NCI-H82 (cell line): ENCODE measurements at regions not wholly inside any gene's neighbourhood (a gene's known extent, or its start where the extent isn't known, plus 50 kb on each side); places are given as distances from the start of the nearest gene placed in this dataset.
A peak's percentile ranks its signal among the peaks of the same experiment; 100 is the strongest.
"Not testable (repeated sequence)": the region's sequence is repeated elsewhere in the genome, so short reads cannot be mapped to it uniquely, and the experiment has no call there.

Experiments used
- DNase-seq: peaks from one replicate; lab custom pipeline; 2025; lab: John Stamatoyannopoulos, UW

DNA sequence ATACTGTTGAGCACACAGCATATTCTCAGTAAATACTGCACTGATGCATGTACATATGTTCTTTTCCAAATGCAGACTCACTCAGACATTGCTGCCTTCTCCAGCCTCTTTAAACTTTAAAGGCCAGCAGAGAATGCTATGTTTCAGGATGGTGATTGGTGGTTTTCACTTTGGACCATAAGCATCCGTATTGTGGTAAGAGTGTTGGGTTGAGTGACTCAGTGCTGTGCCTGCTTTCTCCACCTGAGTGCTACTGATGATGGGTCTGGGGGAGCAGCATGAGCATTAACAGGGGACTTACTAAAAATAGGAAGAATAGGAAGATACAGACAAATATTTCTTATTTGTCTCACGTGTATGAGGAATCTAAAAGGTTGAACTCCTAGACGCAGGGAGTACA, 56.3 kb upstream of the ZNF92 start:
- no peak for DNase-seq

DNA sequence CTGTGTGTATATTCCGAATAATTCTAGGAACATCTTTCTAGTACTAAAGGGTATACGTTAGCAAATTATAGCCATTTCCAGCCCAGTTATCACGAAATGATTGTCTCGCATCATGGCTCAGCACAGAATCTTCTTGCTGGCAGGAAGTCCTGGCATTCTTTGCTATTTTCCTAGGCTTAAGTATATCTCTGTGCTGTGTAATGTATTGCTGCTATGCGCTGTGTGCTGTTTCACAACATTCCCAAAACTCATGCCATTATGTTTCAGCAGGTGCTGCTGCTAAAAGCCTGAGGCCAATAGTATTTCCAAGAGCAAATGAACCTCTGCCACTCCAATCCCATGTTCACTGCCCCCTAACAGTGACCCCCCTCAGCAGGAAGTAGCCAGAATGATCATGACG, 62.9 kb upstream of the ZNF92 start:
- no peak for DNase-seq

DNA sequence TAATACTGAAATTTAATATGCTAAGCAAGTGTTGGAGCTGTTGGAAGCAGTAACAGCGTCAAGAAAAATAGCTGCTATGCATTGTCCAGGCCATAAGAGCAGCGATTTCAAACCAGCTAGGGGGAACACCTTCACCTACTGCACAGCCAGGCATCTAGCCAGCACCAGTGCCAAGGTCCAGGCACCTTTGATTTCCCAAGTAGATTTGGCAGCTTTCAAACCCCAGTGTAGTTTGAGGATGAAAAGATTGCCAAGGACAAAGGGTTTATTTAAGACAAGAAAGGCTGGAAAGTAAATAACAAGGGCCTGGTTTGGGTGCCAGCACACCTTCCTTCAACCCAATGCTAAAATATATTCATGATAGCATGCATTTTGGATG, 65.4 kb upstream of the ZNF92 start:
- no peak for DNase-seq

- peak; percentile 96 for DNase-seq
These were observed 65.9 kb upstream of the ZNF92 start for GRCh38 chr7:65307651-65308299.

DNA sequence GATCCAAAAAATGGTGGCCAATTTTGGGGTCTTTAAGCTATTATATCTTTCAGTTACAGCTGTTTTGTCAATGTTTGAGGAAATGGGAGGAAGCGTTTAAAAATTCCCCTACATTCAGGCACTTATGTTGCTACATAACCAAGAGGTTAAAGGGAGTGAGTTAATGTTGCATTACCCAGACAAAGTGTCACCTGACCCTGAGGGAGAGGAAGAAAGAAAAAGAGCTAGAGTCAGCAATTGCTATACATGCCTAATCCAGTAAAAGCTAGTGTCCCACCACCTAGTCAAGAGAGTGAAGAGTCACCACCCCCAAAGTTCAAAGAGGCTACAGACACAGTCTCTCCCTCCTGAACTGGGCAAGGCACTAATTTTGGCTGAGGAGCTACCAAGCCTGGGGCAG, 69.5 kb upstream of the ZNF92 start:
- DNase-seq, result no peak

DNA sequence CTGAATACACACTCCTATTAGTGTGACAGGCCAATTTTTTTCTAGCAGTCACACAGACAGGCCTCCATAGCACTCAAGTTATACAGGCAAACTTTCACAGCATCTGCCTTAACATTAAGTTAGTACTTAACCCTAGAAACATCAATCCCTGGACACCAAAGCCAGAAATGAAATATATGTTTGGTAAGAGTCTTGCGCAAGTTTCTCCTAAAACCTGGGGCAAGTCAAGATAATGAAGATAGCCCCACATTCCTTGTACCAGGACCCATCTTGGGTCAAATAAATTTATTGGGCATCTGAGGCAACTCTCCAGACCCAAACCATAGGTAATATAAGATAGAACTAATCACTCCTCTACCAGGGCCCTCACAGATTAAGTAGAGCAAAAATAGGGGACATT, 70.8 kb upstream of the ZNF92 start:
- no peak for DNase-seq

DNA sequence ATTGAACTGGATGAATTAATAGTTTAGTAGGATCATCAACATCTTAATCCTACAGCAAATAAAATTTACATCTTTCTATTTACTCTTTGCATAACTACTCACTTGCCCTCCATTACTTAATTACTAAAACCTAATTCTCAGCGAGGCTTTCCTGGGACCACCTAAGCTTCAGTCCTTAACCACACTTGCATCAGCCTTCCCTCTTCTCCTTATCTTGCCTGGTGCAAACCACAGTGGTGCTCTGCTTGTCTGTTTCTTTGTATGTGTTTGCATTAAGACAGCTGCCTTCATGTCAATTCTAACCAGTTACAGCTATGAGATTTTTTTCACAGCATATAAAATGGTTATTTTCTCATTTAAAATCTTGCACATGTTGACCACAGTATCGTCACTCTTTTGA, 72.6 kb upstream of the ZNF92 start:
- peak; percentile 48 for DNase-seq

DNA sequence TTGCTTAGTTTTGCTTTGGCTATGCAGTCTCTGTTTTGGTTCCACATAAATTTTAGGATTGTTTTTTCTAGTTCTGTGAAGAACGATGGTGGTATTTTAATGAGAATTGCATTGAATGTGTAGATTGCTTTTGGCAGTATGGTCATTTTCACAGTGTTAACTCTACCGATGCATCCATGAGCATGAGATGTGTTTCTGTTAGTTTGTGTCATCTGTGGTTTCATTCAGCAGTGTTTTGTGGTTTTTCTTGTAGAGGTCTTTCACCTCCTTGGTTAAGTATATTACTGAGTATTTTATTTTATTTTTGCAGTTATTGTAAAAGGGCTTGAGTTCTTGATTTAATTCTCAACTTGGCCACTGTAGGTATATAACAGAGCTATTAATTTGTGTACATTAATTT, 78.2 kb upstream of the ZNF92 start:
- no peak for DNase-seq

DNA sequence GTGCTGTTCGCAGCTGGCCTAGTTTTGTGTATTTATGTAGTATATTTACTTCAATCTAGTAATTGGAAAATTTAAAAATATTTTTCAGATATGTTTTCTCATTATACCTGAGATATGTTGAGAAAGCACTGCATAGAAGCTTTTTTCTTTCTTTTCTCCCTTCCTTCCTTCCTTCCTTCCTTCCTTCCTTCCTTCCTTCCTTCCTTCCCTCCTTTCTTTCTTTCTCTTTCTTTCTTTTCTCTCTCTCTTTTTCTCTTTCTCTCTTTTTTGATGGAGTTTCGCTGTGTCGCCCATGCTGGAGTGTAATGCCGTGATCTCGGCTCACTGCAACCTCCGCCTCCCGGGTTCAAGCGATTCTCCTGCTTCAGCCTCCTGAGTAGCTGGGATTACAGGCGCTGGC, 83.3 kb upstream of the ZNF92 start:
- not testable (repeated sequence) for DNase-seq

DNA sequence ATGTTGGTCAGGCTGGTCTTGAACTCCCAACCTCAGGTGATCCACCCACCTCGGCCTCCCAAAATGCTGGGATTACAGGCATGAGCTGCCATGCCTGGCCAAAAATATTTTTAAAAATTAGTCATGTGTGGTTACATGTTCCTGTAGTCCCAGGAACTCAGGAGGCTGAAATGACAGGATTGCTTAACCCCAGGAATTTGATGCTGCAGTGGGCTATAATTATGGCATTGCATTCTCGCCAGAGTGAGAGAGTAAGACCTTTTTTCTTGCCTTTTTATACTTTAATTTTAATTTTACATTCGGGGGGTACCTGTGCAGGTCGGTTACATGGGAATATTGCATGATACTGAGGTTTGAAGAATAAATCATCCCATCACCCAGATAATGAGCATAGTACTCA, 86.6 kb upstream of the ZNF92 start:
- DNase-seq, result no peak

GRCh38 chr7:65285906-65286864, 87.5 kb upstream of the ZNF92 start:
- DNase-seq, result no peak

DNA sequence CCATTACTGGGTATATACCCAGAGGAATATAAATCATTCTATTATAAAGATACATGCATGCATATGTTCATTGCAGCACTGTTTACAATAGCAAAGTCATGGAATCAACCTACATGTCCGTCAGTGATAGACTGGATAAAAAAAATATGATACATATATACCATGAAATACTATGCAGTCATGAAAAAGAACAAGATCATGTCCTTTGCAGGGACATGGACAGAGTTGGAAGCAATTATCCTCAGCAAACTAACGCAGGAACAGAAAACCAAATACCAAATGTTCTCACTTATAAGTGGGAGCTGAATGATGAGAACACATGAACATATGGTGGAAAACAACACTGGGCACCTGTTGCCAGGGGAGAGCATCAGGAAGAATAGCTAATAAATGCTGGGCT, 88.4 kb upstream of the ZNF92 start:
- DNase-seq, result peak; percentile 37

- no peak for DNase-seq
These were observed 93.9 kb upstream of the ZNF92 start for GRCh38 chr7:65279795-65280194.

DNA sequence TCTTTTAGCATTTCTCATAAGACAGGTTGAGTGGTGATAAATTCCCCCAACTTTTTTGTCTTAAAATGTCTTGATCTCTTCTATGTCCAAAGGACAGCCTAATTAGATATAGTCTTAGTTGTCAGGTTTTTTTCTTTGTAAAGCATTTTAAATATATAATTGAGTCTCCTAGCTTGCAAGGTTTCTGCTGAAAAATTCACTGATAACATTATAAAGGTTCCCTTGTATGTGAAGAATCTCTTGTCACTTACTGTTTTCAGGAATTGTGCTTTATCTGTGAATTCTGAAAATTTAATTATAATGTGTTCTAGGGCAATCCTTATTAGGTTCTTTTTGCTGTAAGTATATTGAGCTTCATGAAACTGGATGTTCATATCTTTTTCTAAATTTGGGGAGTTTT, 96.8 kb upstream of the ZNF92 start:
- no peak for DNase-seq

DNA sequence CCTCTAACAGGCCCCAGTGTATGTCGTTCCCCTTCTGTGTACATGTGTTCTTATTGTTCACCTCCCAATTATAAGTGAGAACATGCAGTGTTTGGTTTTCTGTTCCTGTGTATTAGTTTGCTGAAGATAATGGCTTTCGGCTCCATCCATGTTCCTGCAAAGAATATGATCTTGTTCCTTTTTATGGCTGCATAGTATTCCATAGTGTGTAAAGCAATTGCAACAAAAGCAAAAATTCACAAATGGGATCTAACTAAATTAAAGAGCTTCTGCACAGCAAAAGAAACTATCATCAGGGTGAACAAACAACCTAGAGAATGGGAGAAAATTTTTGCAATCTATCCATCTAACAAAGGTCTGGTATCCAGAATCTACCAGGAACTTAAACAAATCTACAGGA, 102.2 kb upstream of the ZNF92 start:
- not testable (repeated sequence) for DNase-seq

- peak; percentile 100 for DNase-seq
These were observed 104.4 kb upstream of the ZNF92 start for GRCh38 chr7:65269150-65269856.

DNA sequence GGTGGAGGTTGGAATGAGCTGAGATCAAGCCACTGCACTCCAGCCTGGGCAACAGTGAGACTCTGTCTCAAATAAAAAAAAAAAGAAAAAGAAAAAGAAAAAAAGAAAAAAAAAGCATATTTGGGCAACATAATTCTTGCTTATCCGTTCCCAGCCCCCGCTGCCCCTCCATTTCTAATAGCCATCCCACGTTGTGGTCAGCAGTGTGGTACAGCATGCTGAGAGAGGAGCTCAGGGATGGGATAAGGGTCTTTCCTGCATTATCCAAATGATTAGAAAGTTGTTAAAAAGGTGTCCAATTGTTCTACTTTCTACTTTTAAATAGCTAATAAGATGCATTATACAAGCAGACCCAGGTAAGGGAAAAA, 104.9 kb upstream of the ZNF92 start:
- no peak for DNase-seq

- DNase-seq, result peak; percentile 44
These were observed 107.6 kb upstream of the ZNF92 start for GRCh38 chr7:65265933-65266519.

DNA sequence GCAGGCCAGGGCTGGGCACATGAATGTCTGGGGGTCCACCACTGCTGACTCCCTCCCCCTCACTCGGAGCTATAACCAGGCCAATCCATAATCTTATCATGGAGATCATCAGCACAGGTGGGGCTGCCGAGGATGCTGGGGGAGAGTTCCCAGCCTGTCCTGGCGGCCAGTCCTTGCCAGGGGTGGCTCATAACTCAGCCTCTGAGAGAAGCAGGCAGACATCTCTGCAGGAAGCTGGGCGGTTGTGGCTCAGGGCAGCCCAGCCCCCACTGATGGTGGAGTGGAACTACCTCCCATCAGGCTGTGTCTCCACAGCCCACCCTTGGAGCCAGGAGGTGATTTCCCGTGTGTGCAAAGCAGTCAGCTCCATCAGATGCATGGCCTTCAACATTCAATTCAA, 109.4 kb upstream of the ZNF92 start:
- peak; percentile 47 for DNase-seq

GRCh38 chr7:65260673-65261072, 113.0 kb upstream of the ZNF92 start:
- DNase-seq, result peak; percentile 72

DNA sequence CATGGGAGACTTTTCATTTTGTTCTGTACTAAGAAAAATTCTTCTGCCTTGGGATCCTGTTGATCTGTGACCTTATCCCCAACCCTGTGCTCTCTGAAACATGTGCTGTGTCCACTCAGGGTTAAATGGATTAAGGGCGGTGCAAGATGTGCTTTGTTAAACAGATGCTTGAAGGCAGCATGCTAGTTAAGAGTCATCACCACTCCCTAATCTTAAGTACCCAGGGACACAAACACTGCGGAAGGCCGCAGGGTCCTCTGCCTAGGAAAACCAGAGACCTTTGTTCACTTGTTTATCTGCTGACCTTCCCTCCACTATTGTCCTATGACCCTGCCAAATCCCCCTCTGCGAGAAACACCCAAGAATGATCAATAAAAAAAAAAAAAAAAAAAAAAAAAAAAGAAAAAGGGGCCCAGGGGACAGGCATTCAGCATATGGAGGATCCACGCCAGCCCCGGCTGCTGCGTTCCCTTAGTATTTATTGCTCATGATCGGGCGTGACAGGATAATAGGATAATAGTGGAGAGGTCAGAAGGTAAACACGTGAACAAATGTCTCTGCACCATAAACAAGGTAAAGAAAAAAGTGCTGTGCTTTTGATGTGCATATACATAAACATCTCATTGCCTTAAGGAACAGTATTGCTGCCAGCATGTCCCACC, 113.7 kb upstream of the ZNF92 start:
- peak; percentile 69 for DNase-seq

GRCh38 chr7:65254061-65254460, 119.6 kb upstream of the ZNF92 start:
- no peak for DNase-seq
